Natural killer cell (primary cell): ENCODE measurements at regions not wholly inside any gene's neighbourhood (a gene's known extent, or its start where the extent isn't known, plus 50 kb on each side); places are given as distances from the start of the nearest gene placed in this dataset.

Experiments
- ATAC-seq, 3 donors: fragments of 150-1000 bp in 2 of 3; fragments of 200-7000 bp in 1 of 3; cut with Tn5 transposase; 1 replicate in 1 of 3; 2 replicates in 2 of 3; pipeline ENCODE4 v1.10.0; 2021; ENCODE audit warnings: mild to moderate bottlenecking in 2 of 3, moderate library complexity in 2 of 3
- DNase-seq, 2 donors: peaks; one replicate each; pipeline versions ENCODE4 v3.0.0 to v3.0.0-alpha.2; 2013 to 2021; ENCODE audit warnings: mixed read lengths in 1 of 2
- H3K27ac ChIP-seq: one replicate; pipeline ENCODE4 v1.5.1; 2013; ENCODE audit warnings: mild to moderate bottlenecking, low read length
- H3K27me3 ChIP-seq: one replicate; pipeline ENCODE4 v1.6.1; 2013; ENCODE audit warnings: low read length; ENCODE audit not compliant: control insufficient read depth, insufficient read depth
- H3K36me3 ChIP-seq: one replicate; pipeline ENCODE4 v1.6.1; 2013; ENCODE audit warnings: low read length; ENCODE audit not compliant: control insufficient read depth, insufficient read depth
- H3K4me1 ChIP-seq: one replicate; pipeline ENCODE4 v1.6.1; 2013; ENCODE audit warnings: low read length; ENCODE audit not compliant: control insufficient read depth, insufficient read depth
- H3K4me3 ChIP-seq: one replicate; pipeline ENCODE4 v1.5.1; 2013; ENCODE audit warnings: low read length
- H3K9me3 ChIP-seq: one replicate; pipeline ENCODE4 v1.6.1; 2013; ENCODE audit warnings: low read length; ENCODE audit not compliant: control insufficient read depth, insufficient read depth
- H3K27ac Mint-ChIP-seq, 2 donors: one replicate each; pipeline ENCODE4 v1.8.0; 2022; ENCODE audit warnings: mild to moderate bottlenecking in 2 of 2, mixed read lengths in 2 of 2, moderate library complexity in 1 of 2
- H3K27me3 Mint-ChIP-seq, 2 donors: one replicate each; pipeline ENCODE4 v1.8.0; 2022; ENCODE audit warnings: low read depth in 2 of 2, mixed read lengths in 2 of 2
- H3K36me3 Mint-ChIP-seq: one replicate; pipeline ENCODE4 v1.8.0; 2022; ENCODE audit warnings: mixed read lengths
- H3K4me1 Mint-ChIP-seq, 2 donors: one replicate each; pipeline ENCODE4 v1.8.0; 2022; ENCODE audit warnings: mixed read lengths in 2 of 2
- H3K4me3 Mint-ChIP-seq: one replicate; pipeline ENCODE4 v1.8.0; 2022; ENCODE audit warnings: mild to moderate bottlenecking, moderate library complexity, mixed read lengths
- H3K9me3 Mint-ChIP-seq, 2 donors: one replicate each; pipeline ENCODE4 v1.8.0; 2022; ENCODE audit warnings: mixed read lengths in 2 of 2
- WGBS: methylation state at CpG from one replicate; pipeline ENCODE4 v1.1.7; 2013; ENCODE audit warnings: missing lambda C conversion rate; ENCODE audit not compliant: insufficient coverage; 5-methylcytosine and 5-hydroxymethylcytosine counted together
- intact Hi-C: fragments of 100-400 bp; cut with micrococcal nuclease; formaldehyde crosslinking; loops from one replicate; pipeline ENCODE4 v1.14.2; 2022
- TF ChIP-seq, protein P1 (sequence below): fragments of 200-600 bp; IDR thresholded peaks from one replicate; pipeline ENCODE4 v1.8.0; 2022; ENCODE audit warnings: antibody characterized with exemption

GRCh38 chr11:127440616-127441015 lies 440.0 kb upstream of the KIRREL3 start:
- intact Hi-C loops, result no loop called here
- no peak for ATAC-seq
- Mint-ChIP-seq H3K4me3 (no peak overlapping the region), H3K4me1 (no peaks in the 10 kb centered on the region), H3K36me3 (no peaks in the 10 kb centered on the region), H3K27ac (no peak overlapping the region), H3K9me3 (no peaks in the 10 kb centered on the region), H3K27me3 (no peaks in the 10 kb centered on the region)
- no peak overlapping the region for H3K4me3 ChIP-seq
- no peaks in the 10 kb centered on the region for H3K9me3 ChIP-seq
- 21% methylated on average over 2 of the region's 3 CpGs for WGBS
- no peaks in the 10 kb centered on the region for H3K4me1 ChIP-seq
- H3K36me3 ChIP-seq, result no peaks in the 10 kb centered on the region
- H3K27ac ChIP-seq, result no peak overlapping the region
- no peaks in the 10 kb centered on the region for H3K27me3 ChIP-seq
- no peak for DNase-seq
- TF ChIP-seq, protein P1, sequence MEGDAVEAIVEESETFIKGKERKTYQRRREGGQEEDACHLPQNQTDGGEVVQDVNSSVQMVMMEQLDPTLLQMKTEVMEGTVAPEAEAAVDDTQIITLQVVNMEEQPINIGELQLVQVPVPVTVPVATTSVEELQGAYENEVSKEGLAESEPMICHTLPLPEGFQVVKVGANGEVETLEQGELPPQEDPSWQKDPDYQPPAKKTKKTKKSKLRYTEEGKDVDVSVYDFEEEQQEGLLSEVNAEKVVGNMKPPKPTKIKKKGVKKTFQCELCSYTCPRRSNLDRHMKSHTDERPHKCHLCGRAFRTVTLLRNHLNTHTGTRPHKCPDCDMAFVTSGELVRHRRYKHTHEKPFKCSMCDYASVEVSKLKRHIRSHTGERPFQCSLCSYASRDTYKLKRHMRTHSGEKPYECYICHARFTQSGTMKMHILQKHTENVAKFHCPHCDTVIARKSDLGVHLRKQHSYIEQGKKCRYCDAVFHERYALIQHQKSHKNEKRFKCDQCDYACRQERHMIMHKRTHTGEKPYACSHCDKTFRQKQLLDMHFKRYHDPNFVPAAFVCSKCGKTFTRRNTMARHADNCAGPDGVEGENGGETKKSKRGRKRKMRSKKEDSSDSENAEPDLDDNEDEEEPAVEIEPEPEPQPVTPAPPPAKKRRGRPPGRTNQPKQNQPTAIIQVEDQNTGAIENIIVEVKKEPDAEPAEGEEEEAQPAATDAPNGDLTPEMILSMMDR, result no peak

GRCh38 chr11:127425281-127425680 lies 424.7 kb upstream of the KIRREL3 start:
- Mint-ChIP-seq H3K27ac (no peak overlapping the region), H3K4me3 (no peak overlapping the region), H3K4me1 (no peaks in the 10 kb centered on the region), H3K27me3 (no peaks in the 10 kb centered on the region), H3K9me3 (peaks cover 0 to 3% of the 10 kb centered on the region in 2 donors), H3K36me3 (no peaks in the 10 kb centered on the region)
- Histone ChIP-seq H3K36me3 (no peaks in the 10 kb centered on the region), H3K4me1 (no peaks in the 10 kb centered on the region), H3K9me3 (peaks cover 3% of the 10 kb centered on the region), H3K27ac (no peak overlapping the region), H3K4me3 (no peak overlapping the region), H3K27me3 (no peaks in the 10 kb centered on the region)
- TF ChIP-seq, protein P1, result no peak
- intact Hi-C loops, result no loop called here
- no peak for DNase-seq
- WGBS, result 87% methylated on average over 3 of the region's 3 CpGs
- no peak for ATAC-seq

DNA sequence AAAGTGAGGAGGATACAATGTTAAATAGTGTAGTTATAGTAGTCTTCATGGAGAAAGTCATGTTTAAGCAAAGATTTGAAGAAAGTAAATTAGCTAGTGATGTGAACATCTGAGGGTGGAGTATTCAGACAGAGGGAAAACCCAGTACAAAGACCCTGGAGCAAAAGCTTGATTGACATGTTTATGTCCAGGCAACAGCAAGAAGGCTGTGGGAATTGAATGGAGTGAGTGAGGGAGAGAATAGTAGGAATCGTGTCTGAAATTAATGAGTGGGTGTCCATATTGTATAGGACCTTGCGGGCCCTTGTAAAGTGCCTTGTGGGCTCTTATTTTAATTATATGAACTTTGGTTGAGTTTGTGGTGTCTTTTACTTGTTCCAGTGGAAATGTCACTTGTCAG lies 424.1 kb upstream of the KIRREL3 start:
- intact Hi-C loops, result no loop called here

DNA sequence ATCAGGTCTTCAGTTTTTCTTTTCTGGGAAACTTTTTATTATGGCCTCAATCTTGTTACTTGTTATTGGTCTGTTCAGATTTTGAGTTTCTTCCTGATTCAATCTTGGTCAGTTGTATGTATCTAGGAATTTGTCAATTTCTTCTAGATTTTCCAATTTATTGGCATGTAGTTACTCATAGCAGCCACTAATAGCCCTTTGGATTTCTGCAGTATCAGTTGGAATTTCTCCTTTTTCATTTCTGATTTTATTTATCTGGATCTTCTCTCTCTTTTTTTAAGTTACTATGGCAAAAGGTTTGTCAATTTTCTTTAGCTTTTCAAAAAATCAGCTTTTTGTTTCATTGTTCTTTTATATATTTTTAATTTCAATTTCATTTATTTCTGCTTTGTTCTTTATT lies 419.6 kb upstream of the KIRREL3 start:
- peaks cover 5 to 9% of the 10 kb centered on the region in 2 donors for H3K9me3 Mint-ChIP-seq
- TF ChIP-seq, protein P1, result no peak
- no peak overlapping the region for H3K27ac ChIP-seq
- no peaks in the 10 kb centered on the region for H3K36me3 ChIP-seq
- H3K4me3 ChIP-seq, result no peak overlapping the region
- peaks cover 0 to 2% of the 10 kb centered on the region in 2 donors for H3K27me3 Mint-ChIP-seq
- no peaks in the 10 kb centered on the region for H3K4me1 Mint-ChIP-seq
- no peak overlapping the region for H3K4me3 Mint-ChIP-seq
- H3K36me3 Mint-ChIP-seq, result no peaks in the 10 kb centered on the region
- no peaks in the 10 kb centered on the region for H3K27me3 ChIP-seq
- DNase-seq, result no peak
- H3K9me3 ChIP-seq, result peaks cover 3% of the 10 kb centered on the region
- H3K4me1 ChIP-seq, result no peaks in the 10 kb centered on the region
- H3K27ac Mint-ChIP-seq, result no peak overlapping the region
- no peak for ATAC-seq
- intact Hi-C loops, result no loop called here

More for the DNA sequence above, 424.1 kb upstream of the KIRREL3 start:
- H3K4me1 Mint-ChIP-seq, result no peaks in the 10 kb centered on the region
- DNase-seq, result no peak
- peaks cover 3% of the 10 kb centered on the region for H3K9me3 ChIP-seq
- no peaks in the 10 kb centered on the region for H3K27me3 ChIP-seq
- no peak overlapping the region for H3K27ac Mint-ChIP-seq
- H3K4me3 Mint-ChIP-seq, result no peak overlapping the region
- no peaks in the 10 kb centered on the region for H3K36me3 Mint-ChIP-seq
- no peaks in the 10 kb centered on the region for H3K36me3 ChIP-seq
- peaks cover 0 to 3% of the 10 kb centered on the region in 2 donors for H3K9me3 Mint-ChIP-seq
- no peak overlapping the region for H3K27ac ChIP-seq
- no peaks in the 10 kb centered on the region for H3K4me1 ChIP-seq
- H3K27me3 Mint-ChIP-seq, result no peaks in the 10 kb centered on the region
- 96% methylated on average over 2 of the region's 2 CpGs for WGBS
- TF ChIP-seq, protein P1, result no peak
- no peak for ATAC-seq
- no peak overlapping the region for H3K4me3 ChIP-seq
